MM.1S (cell line): ENCODE measurements at regions not wholly inside any gene's neighbourhood (a gene's known extent, or its start where the extent isn't known, plus 50 kb on each side); places are given as distances from the start of the nearest gene placed in this dataset.

Experiments used
- DNase-seq: peaks from one replicate; pipeline ENCODE4 v3.0.0-alpha.2; 2015
- H2AFZ ChIP-seq: fragments of 300-600 bp; sonication (generic); 2 replicates; pipeline ENCODE4 v1.6.0; 2016; ENCODE audit warnings: antibody characterized with exemption, low read length
- H3F3A ChIP-seq: fragments of 300-600 bp; sonication (generic); 2 replicates; pipeline ENCODE4 v1.6.1; 2016; ENCODE audit warnings: mild to moderate bottlenecking, antibody characterized with exemption, low read length, moderate library complexity, mixed read lengths; ENCODE audit not compliant: insufficient read depth
- H3K27ac ChIP-seq: fragments of 300-600 bp; sonication (generic); 2 replicates; pipeline ENCODE4 v1.5.1; 2016; ENCODE audit warnings: mild to moderate bottlenecking, low read length
- H3K27me3 ChIP-seq: fragments of 300-600 bp; sonication (generic); replicated peaks from 2 replicates; pipeline ENCODE4 v1.6.0; 2016; ENCODE audit warnings: low read length; ENCODE audit not compliant: insufficient read depth
- H3K36me3 ChIP-seq: fragments of 300-600 bp; sonication (generic); replicated peaks from 2 replicates; pipeline ENCODE4 v1.6.1; 2016; ENCODE audit warnings: mild to moderate bottlenecking, low read length, mixed read lengths; ENCODE audit not compliant: insufficient read depth
- H3K4me1 ChIP-seq: fragments of 300-600 bp; sonication (generic); 2 replicates; pipeline ENCODE4 v1.6.1; 2016; ENCODE audit warnings: low read length, mixed read lengths
- H3K4me2 ChIP-seq: fragments of 300-600 bp; sonication (generic); 2 replicates; pipeline ENCODE4 v1.6.0; 2016; ENCODE audit warnings: low read depth, low read length
- H3K4me3 ChIP-seq: fragments of 300-600 bp; sonication (generic); 2 replicates; pipeline ENCODE4 v1.5.1; 2016; ENCODE audit warnings: low read length, mixed read lengths
- H3K79me2 ChIP-seq: fragments of 300-600 bp; sonication (generic); 2 replicates; pipeline ENCODE4 v1.6.1; 2016; ENCODE audit warnings: mixed run types, low read length, mixed read lengths
- H3K9ac ChIP-seq: fragments of 300-600 bp; sonication (generic); 2 replicates; pipeline ENCODE4 v1.6.1; 2016; ENCODE audit warnings: low read length, mixed read lengths
- H3K9me2 ChIP-seq: fragments of 300-600 bp; sonication (generic); replicated peaks from 2 replicates; pipeline ENCODE4 v1.6.1; 2016; ENCODE audit warnings: mild to moderate bottlenecking, low read length, mixed read lengths; ENCODE audit not compliant: insufficient read depth
- H3K9me3 ChIP-seq: fragments of 300-600 bp; sonication (generic); replicated peaks from 2 replicates; pipeline ENCODE4 v1.6.1; 2016; ENCODE audit warnings: mild to moderate bottlenecking, low read length, mixed read lengths; ENCODE audit not compliant: insufficient read depth
- H4K20me1 ChIP-seq: fragments of 300-600 bp; sonication (generic); 2 replicates; pipeline ENCODE4 v1.6.1; 2016; ENCODE audit warnings: mild to moderate bottlenecking, low read length, moderate library complexity, mixed read lengths; ENCODE audit not compliant: insufficient read depth
- CTCF ChIP-seq: fragments of 300-600 bp; sonication (generic); IDR thresholded peaks from 2 replicates; pipeline ENCODE4 v1.5.1; 2016; ENCODE audit warnings: antibody characterized with exemption, low read length, mixed read lengths
- EZH2 ChIP-seq: fragments of 300-600 bp; sonication (generic); optimal IDR thresholded peaks from 2 replicates; pipeline ENCODE3; 2017; ENCODE audit warnings: low read depth, mild to moderate bottlenecking, antibody characterized with exemption, low read length, mixed read lengths
- EZH2phosphoT487 ChIP-seq: fragments of 300-600 bp; sonication (generic); IDR thresholded peaks from 2 replicates; pipeline ENCODE4 v1.6.1; 2018; ENCODE audit warnings: antibody characterized with exemption, low read length

GRCh38 chr4:117239434-117239833 is 154.1 kb upstream of the TRAM1L1 start:
- no peaks in the 10 kb centered on the region for H3F3A ChIP-seq
- no peaks in the 10 kb centered on the region for H3K36me3 ChIP-seq
- no peak overlapping the region for H3K9ac ChIP-seq
- no peaks in the 10 kb centered on the region for H3K79me2 ChIP-seq
- no peaks in the 10 kb centered on the region for H3K9me3 ChIP-seq
- no peaks in the 10 kb centered on the region for H3K4me1 ChIP-seq
- no peak for DNase-seq
- no peaks in the 10 kb centered on the region for H3K9me2 ChIP-seq
- no peak overlapping the region for H3K4me2 ChIP-seq
- H4K20me1 ChIP-seq, result no peaks in the 10 kb centered on the region
- H2AFZ ChIP-seq, result no peak overlapping the region
- no peak overlapping the region for H3K27ac ChIP-seq
- no peak for TF ChIP-seq CTCF
- TF ChIP-seq EZH2, result no peak
- no peak for TF ChIP-seq EZH2phosphoT487
- no peak overlapping the region for H3K4me3 ChIP-seq
- H3K27me3 ChIP-seq, result no peaks in the 10 kb centered on the region

GRCh38 chr4:117249333-117249732 is 164.0 kb upstream of the TRAM1L1 start:
- Histone ChIP-seq H3K4me2 (no peak overlapping the region), H3F3A (no peaks in the 10 kb centered on the region), H4K20me1 (no peaks in the 10 kb centered on the region), H3K79me2 (no peaks in the 10 kb centered on the region), H3K36me3 (no peaks in the 10 kb centered on the region), H3K27me3 (peaks cover 55% of the 10 kb centered on the region), H2AFZ (no peak overlapping the region), H3K27ac (no peak overlapping the region), H3K4me1 (no peaks in the 10 kb centered on the region), H3K4me3 (no peak overlapping the region), H3K9me3 (no peaks in the 10 kb centered on the region), H3K9ac (no peak overlapping the region), H3K9me2 (no peaks in the 10 kb centered on the region)
- TF ChIP-seq CTCF, result no peak
- TF ChIP-seq EZH2phosphoT487, result no peak
- no peak for TF ChIP-seq EZH2
- peak; percentile 73 for DNase-seq

- no peak overlapping the region for H3K4me2 ChIP-seq
- H3F3A ChIP-seq, result 0 out of 2 replicates have a peak, but pooled peaks cover 3% of the 10 kb centered on the region
- no peaks in the 10 kb centered on the region for H3K27me3 ChIP-seq
- no peak for TF ChIP-seq EZH2
- TF ChIP-seq CTCF, result no peak
- no peak for TF ChIP-seq EZH2phosphoT487
- no peak overlapping the region for H3K4me3 ChIP-seq
- H3K36me3 ChIP-seq, result no peaks in the 10 kb centered on the region
- no peaks in the 10 kb centered on the region for H3K79me2 ChIP-seq
- H3K27ac ChIP-seq, result no peak overlapping the region
- no peaks in the 10 kb centered on the region for H4K20me1 ChIP-seq
- H3K9me3 ChIP-seq, result no peaks in the 10 kb centered on the region
- H3K4me1 ChIP-seq, result no peaks in the 10 kb centered on the region
- no peak for DNase-seq
- H3K9me2 ChIP-seq, result no peaks in the 10 kb centered on the region
- H2AFZ ChIP-seq, result no peak overlapping the region
- H3K9ac ChIP-seq, result no peak overlapping the region
Observed at GRCh38 chr4:117264072-117264471, 178.7 kb upstream of the TRAM1L1 start.

GRCh38 chr4:117267317-117267716 is 181.9 kb upstream of the TRAM1L1 start:
- Histone ChIP-seq H3K4me3 (no peak overlapping the region), H3K36me3 (no peaks in the 10 kb centered on the region), H2AFZ (no peak overlapping the region), H3F3A (0 out of 2 replicates have a peak, but pooled peaks cover 3% of the 10 kb centered on the region), H3K9me2 (no peaks in the 10 kb centered on the region), H4K20me1 (no peaks in the 10 kb centered on the region), H3K4me2 (no peak overlapping the region; the same call in 1 of the 2 replicates), H3K9me3 (no peaks in the 10 kb centered on the region), H3K79me2 (no peaks in the 10 kb centered on the region), H3K27ac (no peak overlapping the region), H3K27me3 (no peaks in the 10 kb centered on the region), H3K9ac (no peak overlapping the region), H3K4me1 (no peaks in the 10 kb centered on the region)
- no peak for DNase-seq
- no peak for TF ChIP-seq CTCF
- TF ChIP-seq EZH2phosphoT487, result no peak
- no peak for TF ChIP-seq EZH2
